AG09319 (cell line): ENCODE measurements at regions not wholly inside any gene's neighbourhood (a gene's known extent, or its start where the extent isn't known, plus 50 kb on each side); places are given as distances from the start of the nearest gene placed in this dataset.

Source experiments
- DNase-seq: peaks from one replicate; pipeline ENCODE4 v3.0.0-alpha.2; 2010; ENCODE audit warnings: low read depth; ENCODE audit errors: extremely low read depth
- CTCF ChIP-seq: IDR thresholded peaks from 2 replicates; pipeline ENCODE4 v1.5.1; 2011; ENCODE audit warnings: low read depth, mild to moderate bottlenecking, inconsistent platforms, low read length, moderate library complexity

DNA sequence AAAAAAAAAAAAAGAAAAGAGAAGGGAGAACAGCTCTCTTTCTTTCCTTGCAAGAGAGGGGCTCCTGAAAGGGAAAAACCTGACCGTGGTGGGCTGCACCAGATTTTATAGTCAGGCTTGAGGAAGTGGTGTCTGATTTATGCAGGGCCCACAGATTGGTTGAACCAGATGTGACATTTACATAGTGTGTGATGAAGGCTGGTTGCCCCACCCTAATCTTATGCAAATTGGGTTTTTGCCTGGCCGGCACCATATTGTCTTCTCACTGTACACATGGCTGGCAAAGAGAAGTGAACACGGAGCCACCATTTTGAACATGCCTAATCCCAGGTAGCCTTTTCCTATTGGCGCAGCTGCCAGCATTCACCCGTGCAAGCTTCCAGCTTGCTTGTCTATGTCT is 154.4 kb downstream of the OXSM start:
- DNase-seq = no peak
- no peak for TF ChIP-seq CTCF

DNA sequence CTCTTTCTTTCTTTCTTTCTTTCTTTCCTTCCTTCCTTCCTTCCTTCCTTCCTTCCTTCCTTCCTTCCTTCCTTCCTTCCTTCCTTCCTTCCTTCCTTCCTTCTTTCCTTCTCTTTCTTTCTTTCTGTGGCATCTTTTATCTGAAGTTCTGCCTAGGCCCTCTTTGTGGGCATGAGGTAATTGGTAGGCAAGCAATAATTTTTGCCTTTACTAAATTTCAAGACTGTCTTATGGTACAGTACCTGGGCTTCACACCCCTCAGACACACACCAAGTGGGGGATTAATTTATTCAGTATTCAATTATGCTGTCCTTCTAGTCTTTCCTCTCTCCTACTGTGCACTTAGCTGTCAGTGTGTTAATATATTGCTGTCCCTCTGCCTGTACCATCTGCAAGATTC is 155.5 kb downstream of the OXSM start:
- TF ChIP-seq CTCF = no peak

DNA sequence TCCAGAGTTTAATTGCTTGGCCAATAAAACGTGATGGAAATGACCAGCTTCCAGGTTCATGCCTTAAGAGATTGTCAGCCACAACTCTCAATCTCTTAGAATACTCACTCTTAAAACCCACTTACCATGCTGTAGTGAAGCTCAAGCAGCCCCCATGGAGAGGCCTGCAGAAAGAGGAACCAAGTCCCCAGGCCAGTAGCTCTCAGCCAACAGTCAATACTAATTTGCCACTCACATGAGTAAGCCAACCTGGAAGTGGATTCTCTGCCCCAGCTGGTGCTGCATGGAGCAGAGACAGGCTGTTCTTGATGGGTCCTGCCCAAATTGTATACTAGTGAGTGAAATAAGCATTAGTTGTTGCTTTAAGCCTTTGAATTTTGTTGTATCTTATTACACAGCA is 155.9 kb downstream of the OXSM start:
- no peak for DNase-seq
- no peak for TF ChIP-seq CTCF

More for the DNA sequence above, 155.5 kb downstream of the OXSM start:
- DNase-seq = no peak

- TF ChIP-seq CTCF = no peak
- DNase-seq = no peak
These were observed 162.2 kb downstream of the OXSM start for GRCh38 chr3:25952133-25952532.

DNA sequence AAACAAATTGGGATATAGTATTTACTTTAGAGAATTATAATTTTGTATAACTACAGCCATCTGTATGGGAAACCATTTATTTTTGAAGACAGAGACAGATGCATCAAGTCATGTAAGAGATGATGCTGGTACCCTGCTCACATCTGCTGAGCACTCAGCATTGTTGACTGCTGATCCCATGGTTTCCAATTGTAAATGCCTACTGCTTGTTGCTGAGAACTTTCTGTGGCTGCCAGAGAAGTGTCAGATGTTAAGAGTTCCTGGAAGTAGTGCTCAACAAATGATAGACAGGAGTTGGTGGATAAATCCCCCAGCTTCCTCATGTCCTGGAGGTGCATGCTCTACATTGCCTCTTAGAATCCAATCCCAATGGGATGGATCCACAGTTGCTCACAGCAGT is 167.1 kb downstream of the OXSM start:
- DNase-seq = no peak
- TF ChIP-seq CTCF = no peak

DNA sequence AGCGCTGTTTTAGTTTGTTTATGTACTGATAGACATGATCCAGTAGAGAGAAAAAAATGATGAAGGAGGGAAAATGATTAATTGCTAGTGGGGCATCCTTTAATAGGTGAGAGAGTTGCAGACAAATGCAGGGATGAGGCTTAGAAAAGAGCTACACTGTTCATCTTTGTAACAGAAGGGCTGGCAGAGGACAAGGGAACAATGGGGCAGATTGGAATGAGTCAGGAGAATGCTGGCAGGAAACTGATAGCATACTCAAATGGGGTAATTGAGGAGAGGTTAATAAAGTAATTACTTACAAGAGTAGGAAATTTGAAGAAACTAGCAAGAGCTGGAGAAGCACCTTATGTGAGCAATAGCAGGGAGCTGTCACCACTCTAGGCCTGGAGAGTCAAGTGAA is 170.9 kb downstream of the OXSM start:
- DNase-seq = no peak
- TF ChIP-seq CTCF = no peak

GRCh38 chr3:25962255-25962654 is 172.4 kb downstream of the OXSM start:
- no peak for TF ChIP-seq CTCF
- no peak for DNase-seq
